K562 (cell line): ENCODE measurements at regions not wholly inside any gene's neighbourhood (a gene's known extent, or its start where the extent isn't known, plus 50 kb on each side); places are given as distances from the start of the nearest gene placed in this dataset.
A peak's percentile ranks its signal among the peaks of the same experiment; 100 is the strongest.

Source experiments
- ATF1 ChIP-seq, 2 experiments: fragments of 450-650 bp in 1 of 2; IDR thresholded peaks; 2 replicates each; pipeline ENCODE4 v1.6.1; 2016; ENCODE audit warnings: missing compliant biosample characterization in 1 of 2, missing genetic modification characterization in 1 of 2
- DLX4 ChIP-seq: fragments of 250-450 bp; sonication (Bioruptor Pico); IDR thresholded peaks from 2 replicates; pipeline ENCODE4 v1.6.1; 2021; ENCODE audit warnings: mild to moderate bottlenecking
- FOSL1 ChIP-seq: fragments of 200-800 bp; sonication (Bioruptor generic); conservative IDR thresholded peaks from 2 replicates; pipeline ENCODE4 v1.6.1; 2016; ENCODE audit warnings: missing genetic modification characterization, missing compliant biosample characterization
- FOXA1 ChIP-seq: fragments of 450-650 bp; IDR thresholded peaks from 2 replicates; pipeline ENCODE4 v1.6.1; 2016; ENCODE audit warnings: mild to moderate bottlenecking, borderline replicate concordance
- GATAD2A ChIP-seq: fragments of 450-650 bp; IDR thresholded peaks from 2 replicates; pipeline ENCODE4 v1.6.1; 2017
- GTF2E2 ChIP-seq: fragments of 200-800 bp; sonication (Bioruptor generic); IDR thresholded peaks from 2 replicates; pipeline ENCODE4 v1.6.1; 2016; ENCODE audit warnings: missing genetic modification characterization, missing compliant biosample characterization
- GTF3C2 ChIP-seq: IDR thresholded peaks from 3 replicates; pipeline ENCODE4 v1.6.1; 2011; ENCODE audit warnings: borderline replicate concordance, mild to moderate bottlenecking, moderate library complexity; ENCODE audit not compliant: insufficient read length; ENCODE audit errors: extremely low read depth
- HMGXB4 ChIP-seq: sonication (generic); formaldehyde crosslinking; IDR thresholded peaks from 2 replicates; pipeline ENCODE4 v1.8.1; 2023; ENCODE audit warnings: mild to moderate bottlenecking, missing genetic modification reagents
- MAFG ChIP-seq: fragments of 450-650 bp; conservative IDR thresholded peaks from 2 replicates; pipeline ENCODE4 v1.6.1; 2016; ENCODE audit warnings: missing genetic modification characterization, missing compliant biosample characterization
- NBN ChIP-seq: fragments of 450-650 bp; IDR thresholded peaks from 2 replicates; pipeline ENCODE4 v1.6.1; 2016; ENCODE audit warnings: low read depth, mild to moderate bottlenecking
- OTX1 ChIP-seq: fragments of 450-650 bp; formaldehyde crosslinking; IDR thresholded peaks from 2 replicates; pipeline ENCODE4 v1.4.0; 2022; ENCODE audit warnings: mild to moderate bottlenecking
- RCOR1 ChIP-seq, 2 experiments: IDR thresholded peaks; 2 replicates each; pipeline ENCODE4 v1.6.1; 2012; ENCODE audit warnings: low read depth in 2 of 2, low read length in 2 of 2, borderline replicate concordance in 1 of 2, improper control_type of control experiment in 1 of 2
- SETDB1 ChIP-seq: IDR thresholded peaks from one replicate; pipeline ENCODE4 v1.6.1; 2012; ENCODE audit warnings: low read length, control low read depth, inconsistent platforms
- SMARCA4 ChIP-seq: fragments of 450-650 bp; IDR thresholded peaks from 2 replicates; pipeline ENCODE4 v1.6.1; 2016
- SOX6 ChIP-seq: fragments of 450-650 bp; IDR thresholded peaks from 2 replicates; pipeline ENCODE4 v1.6.1; 2014; ENCODE audit warnings: mild to moderate bottlenecking
- SP1 ChIP-seq: sonication (generic); formaldehyde crosslinking; IDR thresholded peaks from 2 replicates; pipeline ENCODE4 v1.8.1; 2022; ENCODE audit warnings: mild to moderate bottlenecking, missing genetic modification reagents
- TEAD1 ChIP-seq, 2 experiments: fragments of 450-650 bp in 1 of 2; sonication (generic) in 1 of 2; formaldehyde crosslinking; IDR thresholded peaks; 2 replicates each; pipeline versions ENCODE4 v1.4.0 to v1.8.0; 2020 to 2022; ENCODE audit warnings: mild to moderate bottlenecking in 2 of 2, missing genetic modification reagents in 1 of 2
- TRIM28 ChIP-seq: fragments of 450-650 bp; IDR thresholded peaks from 2 replicates; pipeline ENCODE4 v1.6.1; 2017
- U2AF2 ChIP-seq: fragments of 200-400 bp; formaldehyde crosslinking; optimal IDR thresholded peaks from 2 replicates; pipeline ENCODE3; 2017; ENCODE audit warnings: low read depth, mild to moderate bottlenecking, low read length
- USF1 ChIP-seq: sonication (generic); formaldehyde crosslinking; IDR thresholded peaks from 2 replicates; pipeline ENCODE4 v1.9.0; 2022; ENCODE audit warnings: mild to moderate bottlenecking, missing genetic modification reagents
- ZBED1 ChIP-seq: IDR thresholded peaks from 2 replicates; pipeline ENCODE4 v1.6.1; 2014
- ZNF134 ChIP-seq: fragments of 250-450 bp; sonication (Bioruptor Pico); conservative IDR thresholded peaks from 2 replicates; pipeline ENCODE4 v1.4.0; 2020
- ZNF263 ChIP-seq: sonication (generic); formaldehyde crosslinking; IDR thresholded peaks from 2 replicates; pipeline ENCODE4 v1.8.0; 2022; ENCODE audit warnings: mild to moderate bottlenecking, missing genetic modification reagents, borderline replicate concordance
- ZNF57 ChIP-seq: fragments of 450-650 bp; formaldehyde crosslinking; IDR thresholded peaks from 2 replicates; pipeline ENCODE4 v1.4.0; 2020; ENCODE audit warnings: mild to moderate bottlenecking, moderate library complexity
- ZSCAN29 ChIP-seq: fragments of 450-650 bp; IDR thresholded peaks from 2 replicates; pipeline ENCODE4 v1.6.1; 2017

GRCh38 chr22:22069450-22070370, 87.1 kb upstream of the TOP3B start (continued):
- no peak for TF ChIP-seq MAFG (tag)
- TF ChIP-seq HMGXB4 (CRISPR knock-in tag) = no peak
- no peak for TF ChIP-seq ZNF134 (CRISPR knock-in tag)
- no peak for TF ChIP-seq SOX6
- TF ChIP-seq FOSL1 (tag) = peak; percentile 40; the same call in 1 of the 2 replicates
- no peak for TF ChIP-seq SMARCA4
- TF ChIP-seq ZNF263 = no peak
- no peak for TF ChIP-seq NBN
- TF ChIP-seq RCOR1 (IDR thresholded peaks at IDR 0.05; ENCODE audit: borderline replicate concordance in 1 of 2, low read depth in 2 of 2, low read length in 2 of 2) = peak in 1 of 2 experiments; percentile 25; a peak in 1 of 4 replicates
- TF ChIP-seq ZSCAN29 = no peak
- TF ChIP-seq USF1 (CRISPR knock-in tag) = peak; percentile 45; the same call in 1 of the 2 replicates
- no peak for TF ChIP-seq GATAD2A
- TF ChIP-seq GTF2E2 (tag) = no peak
- no peak for TF ChIP-seq OTX1 (CRISPR knock-in tag)
- no peak for TF ChIP-seq U2AF2
- TF ChIP-seq GTF3C2 = no peak
- TF ChIP-seq FOXA1 = no peak
- TF ChIP-seq ZNF57 = no peak
- TF ChIP-seq SETDB1 = no peak
- TF ChIP-seq ATF1 (CRISPR knock-in tag; IDR thresholded peaks at IDR 0.05) = peak; percentile 9; the same call in 1 of the 2 replicates
- TF ChIP-seq ATF1 (tag; IDR thresholded peaks at IDR 0.05) = no peak
- TF ChIP-seq DLX4 (CRISPR knock-in tag) = no peak
- peak in 1 of 2 experiments; percentile 53; a peak in 1 of 4 replicates for TF ChIP-seq TEAD1 (CRISPR knock-in tag; IDR thresholded peaks at IDR 0.05)
- TF ChIP-seq TRIM28 = no peak
- TF ChIP-seq SP1 = no peak
- TF ChIP-seq ZBED1 = no peak
